Left lung (tissue), 4 donors: ENCODE measurements at regions not wholly inside any gene's neighbourhood (a gene's known extent, or its start where the extent isn't known, plus 50 kb on each side); places are given as distances from the start of the nearest gene placed in this dataset.

Experiments
- ATAC-seq: fragments of 200-7000 bp; cut with Tn5 transposase; one replicate; pipeline ENCODE4 v1.9.1; 2020; ENCODE audit warnings: moderate library complexity
- DNase-seq, 4 donors: peaks; one replicate each; pipeline ENCODE4 v3.0.0-alpha.2; 2013 to 2020
- H3K27ac ChIP-seq, 2 donors: fragments of 200-600 bp; sonication (generic) in 1 of 2; one replicate each; pipeline versions ENCODE4 v1.5.0 to v1.8.0; 2020 to 2021
- H3K27me3 ChIP-seq, 2 donors: fragments of 200-600 bp; sonication (generic) in 1 of 2; one replicate each; pipeline versions ENCODE4 v1.5.0 to v1.8.0; 2020 to 2021
- H3K36me3 ChIP-seq, 2 donors: fragments of 200-600 bp; sonication (generic) in 1 of 2; one replicate each; pipeline versions ENCODE4 v1.5.0 to v1.8.0; 2020 to 2021
- H3K4me1 ChIP-seq, 2 donors: fragments of 200-600 bp; one replicate each; pipeline ENCODE4 v1.8.0; 2021
- H3K4me3 ChIP-seq, 2 donors: fragments of 200-600 bp; sonication (generic) in 1 of 2; one replicate each; pipeline versions ENCODE4 v1.5.0 to v1.8.0; 2020 to 2021; ENCODE audit warnings: mild to moderate bottlenecking in 1 of 2
- H3K9me3 ChIP-seq, 2 donors: fragments of 200-600 bp; sonication (generic) in 1 of 2; one replicate each; pipeline versions ENCODE4 v1.5.0 to v1.8.0; 2020 to 2021
- intact Hi-C, 2 donors: fragments of 100-400 bp; cut with DNase I; formaldehyde crosslinking; loops; one replicate each; pipeline versions ENCODE4 v1.11.2 to v1.14.2; 2022
- TF ChIP-seq, protein P1 (sequence below), 2 donors: fragments of 200-600 bp; sonication (generic) in 1 of 2; IDR thresholded peaks; one replicate each; pipeline versions ENCODE4 v1.5.0 to v1.8.0; 2021; ENCODE audit warnings: antibody characterized with exemption in 2 of 2
- donor health status: DM: no; HTN: yes; CAD: no.
- donor health status: DM: no; HTN: no; CAD: no.

DNA sequence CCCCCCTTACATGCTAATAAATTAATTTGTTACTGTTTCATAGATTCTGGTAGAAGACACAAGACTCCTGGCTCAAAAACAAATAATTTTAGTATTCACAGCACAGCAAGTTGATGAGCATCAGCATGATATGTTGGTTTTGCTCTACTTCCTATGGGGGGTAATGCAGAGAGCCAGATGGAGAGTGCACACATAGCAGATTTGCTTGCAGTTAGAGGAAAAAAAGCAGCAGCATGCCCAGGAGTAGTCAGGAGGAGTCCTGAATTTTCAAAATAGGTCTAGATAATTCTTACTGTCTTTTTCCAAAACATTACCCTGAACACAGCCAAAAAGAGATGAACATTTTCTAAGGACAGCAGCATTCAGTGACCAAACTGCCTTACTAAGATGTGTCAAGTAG lies 261.3 kb downstream of the COX7C start:
- H3K9me3 ChIP-seq = no peaks in the 10 kb centered on the region
- no peaks in the 10 kb centered on the region for H3K4me1 ChIP-seq
- DNase-seq (no peak), ATAC-seq (no peak)
- H3K27ac ChIP-seq = no peak overlapping the region
- TF ChIP-seq, protein P1, sequence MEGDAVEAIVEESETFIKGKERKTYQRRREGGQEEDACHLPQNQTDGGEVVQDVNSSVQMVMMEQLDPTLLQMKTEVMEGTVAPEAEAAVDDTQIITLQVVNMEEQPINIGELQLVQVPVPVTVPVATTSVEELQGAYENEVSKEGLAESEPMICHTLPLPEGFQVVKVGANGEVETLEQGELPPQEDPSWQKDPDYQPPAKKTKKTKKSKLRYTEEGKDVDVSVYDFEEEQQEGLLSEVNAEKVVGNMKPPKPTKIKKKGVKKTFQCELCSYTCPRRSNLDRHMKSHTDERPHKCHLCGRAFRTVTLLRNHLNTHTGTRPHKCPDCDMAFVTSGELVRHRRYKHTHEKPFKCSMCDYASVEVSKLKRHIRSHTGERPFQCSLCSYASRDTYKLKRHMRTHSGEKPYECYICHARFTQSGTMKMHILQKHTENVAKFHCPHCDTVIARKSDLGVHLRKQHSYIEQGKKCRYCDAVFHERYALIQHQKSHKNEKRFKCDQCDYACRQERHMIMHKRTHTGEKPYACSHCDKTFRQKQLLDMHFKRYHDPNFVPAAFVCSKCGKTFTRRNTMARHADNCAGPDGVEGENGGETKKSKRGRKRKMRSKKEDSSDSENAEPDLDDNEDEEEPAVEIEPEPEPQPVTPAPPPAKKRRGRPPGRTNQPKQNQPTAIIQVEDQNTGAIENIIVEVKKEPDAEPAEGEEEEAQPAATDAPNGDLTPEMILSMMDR (IDR thresholded peaks at IDR 0.05) = no peak
- no peaks in the 10 kb centered on the region for H3K27me3 ChIP-seq
- no peaks in the 10 kb centered on the region for H3K36me3 ChIP-seq
- intact Hi-C loops = no loop called here
- H3K4me3 ChIP-seq = no peak overlapping the region

DNA sequence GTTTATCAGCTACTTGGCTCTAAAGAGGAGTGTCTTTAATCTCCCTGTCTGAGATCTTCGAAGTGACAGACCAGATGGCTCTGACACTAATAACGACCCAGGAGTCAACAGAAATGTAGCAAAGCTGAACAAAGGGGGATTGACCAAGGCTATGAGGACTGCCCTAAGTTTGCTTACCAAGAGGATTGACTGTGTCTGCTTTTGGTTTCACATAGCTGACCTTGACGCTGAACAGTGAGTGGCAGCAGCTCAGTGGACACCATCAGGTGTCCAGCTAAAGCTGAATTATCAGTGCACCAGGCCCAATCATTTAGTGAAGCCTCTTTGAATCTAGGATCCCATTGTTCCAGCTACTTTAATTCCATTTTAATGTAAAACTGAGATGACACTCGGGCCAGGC lies 262.6 kb downstream of the COX7C start:
- Histone ChIP-seq H3K27ac (no peak overlapping the region), H3K36me3 (no peaks in the 10 kb centered on the region), H3K4me1 (no peaks in the 10 kb centered on the region), H3K4me3 (no peak overlapping the region), H3K9me3 (no peaks in the 10 kb centered on the region), H3K27me3 (no peaks in the 10 kb centered on the region)
- TF ChIP-seq, protein P1 (IDR thresholded peaks at IDR 0.05) = no peak
- intact Hi-C loops = loop anchor here in 1 of 2 donors (10.0 kb wide), 1 partner anchor 84 kb away; no protein-coding TSS in a partner anchor
- ATAC-seq = no peak
- DNase-seq = no peak

DNA sequence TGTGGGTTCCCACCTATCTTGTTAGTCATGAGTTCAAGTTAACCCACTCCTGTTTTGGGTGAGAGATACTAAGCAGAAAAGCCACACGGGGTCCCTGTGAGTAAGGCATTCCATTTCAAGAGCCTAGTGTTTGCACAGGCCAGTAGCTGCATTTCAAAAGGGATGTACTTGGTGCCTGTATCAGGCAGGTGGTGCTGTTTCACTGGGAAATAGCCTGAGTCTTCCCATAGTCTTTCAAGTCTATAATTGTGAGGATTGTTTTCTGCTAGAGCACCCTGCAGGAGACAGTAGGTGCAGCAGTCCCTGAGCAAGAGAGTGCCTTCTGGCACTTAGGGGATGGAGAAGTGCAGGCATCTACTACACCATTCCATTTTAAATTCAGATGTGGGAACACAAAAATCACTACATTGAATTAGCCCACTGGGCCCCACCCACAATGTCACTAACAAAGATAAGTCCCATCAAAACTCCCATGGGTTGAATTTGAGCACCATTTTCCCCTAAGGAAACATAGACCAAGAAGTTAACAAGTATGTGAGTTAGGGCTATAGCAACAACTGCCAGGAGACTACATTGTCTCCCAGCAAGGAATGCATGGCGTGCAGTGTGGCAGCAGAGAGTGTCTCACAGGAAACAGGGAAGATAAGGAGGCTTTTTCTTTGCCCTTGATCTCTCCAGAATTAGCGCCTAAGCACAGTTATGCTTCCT lies 263.2 kb downstream of the COX7C start:
- peak in 3 of 4 donors; percentile 34 to 75 (median 37) for DNase-seq

DNA sequence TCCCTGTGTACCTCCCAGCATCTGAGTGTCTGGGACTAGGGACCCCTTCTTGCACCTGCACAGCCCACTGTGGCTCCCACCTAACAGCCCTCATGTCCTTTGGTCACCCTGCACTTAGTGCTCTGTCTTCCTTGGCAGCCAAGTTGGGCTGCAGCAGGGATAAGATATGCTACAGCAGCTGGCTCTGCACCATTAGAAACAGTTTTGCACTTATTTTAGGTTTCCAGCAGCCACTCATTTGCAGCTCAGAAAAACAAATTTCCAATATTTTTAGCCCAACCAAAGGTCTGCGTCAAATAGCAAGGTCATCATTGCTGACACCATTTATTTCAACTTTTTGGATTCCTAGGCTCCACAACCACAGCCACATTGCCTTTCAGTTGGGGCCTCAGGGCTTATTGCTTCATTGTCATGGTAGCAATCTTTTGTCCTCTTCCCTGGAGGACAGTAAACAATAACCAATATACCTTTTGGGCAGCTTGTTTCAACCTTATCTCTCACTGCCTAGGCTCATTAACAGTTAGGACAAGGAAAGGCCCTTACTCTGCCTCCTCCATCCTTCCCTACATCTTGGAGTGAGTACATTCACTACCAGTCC lies 263.9 kb downstream of the COX7C start:
- Histone ChIP-seq H3K9me3 (no peaks in the 10 kb centered on the region), H3K4me3 (no peak overlapping the region), H3K4me1 (no peaks in the 10 kb centered on the region), H3K27ac (no peak overlapping the region), H3K27me3 (no peaks in the 10 kb centered on the region), H3K36me3 (no peaks in the 10 kb centered on the region)
- intact Hi-C loops = loop anchor here in 1 of 2 donors (10.0 kb wide), 1 partner anchor 83 kb away; no protein-coding TSS in a partner anchor
- DNase-seq (no peak), ATAC-seq (no peak)
- TF ChIP-seq, protein P1 (IDR thresholded peaks at IDR 0.05) = no peak

More for the DNA sequence above, 263.2 kb downstream of the COX7C start:
- H3K4me3 ChIP-seq = no peak overlapping the region
- intact Hi-C loops = loop anchor here in 1 of 2 donors (10.0 kb wide), 1 partner anchor 84 kb away; no protein-coding TSS in a partner anchor
- peak; percentile 98 for ATAC-seq
- H3K27ac ChIP-seq = no peak overlapping the region
- H3K27me3 ChIP-seq = no peaks in the 10 kb centered on the region
- no peaks in the 10 kb centered on the region for H3K4me1 ChIP-seq
- TF ChIP-seq, protein P1 (IDR thresholded peaks at IDR 0.05) = peak; percentile 65 to 67
- H3K36me3 ChIP-seq = no peaks in the 10 kb centered on the region
- H3K9me3 ChIP-seq = no peaks in the 10 kb centered on the region

DNA sequence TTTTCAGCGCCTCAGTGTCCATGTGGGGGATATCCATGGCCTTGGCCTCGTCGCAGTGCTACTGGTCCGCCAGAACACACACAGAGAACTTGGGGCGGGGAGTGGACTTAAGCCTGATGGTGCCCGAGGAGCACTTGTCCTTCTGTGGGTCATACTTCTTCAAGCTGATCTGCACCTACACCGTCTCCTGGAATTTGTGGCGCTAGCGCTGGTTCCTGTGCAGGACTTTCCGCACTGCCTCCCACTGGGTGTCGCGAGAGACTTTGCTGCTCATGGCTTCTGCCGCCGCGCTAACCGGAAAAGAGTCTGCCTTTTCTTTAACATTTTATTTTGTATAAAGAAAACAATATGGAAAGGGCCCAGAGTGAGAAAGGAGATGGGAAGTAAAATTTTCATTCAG lies 266.9 kb downstream of the COX7C start:
- no peak overlapping the region for H3K27ac ChIP-seq
- TF ChIP-seq, protein P1 (IDR thresholded peaks at IDR 0.05) = no peak
- H3K27me3 ChIP-seq = no peaks in the 10 kb centered on the region
- no peaks in the 10 kb centered on the region for H3K9me3 ChIP-seq
- DNase-seq (peak in 1 of 4 donors; percentile 41), ATAC-seq (no peak)
- H3K4me3 ChIP-seq = no peak overlapping the region
- intact Hi-C loops = loop anchor here in 1 of 2 donors (10.0 kb wide), 1 partner anchor 80 kb away; no protein-coding TSS in a partner anchor
- H3K4me1 ChIP-seq = no peaks in the 10 kb centered on the region
- no peaks in the 10 kb centered on the region for H3K36me3 ChIP-seq
